ENCODE measurements at regions not wholly inside any gene's neighbourhood (a gene's known extent, or its start where the extent isn't known, plus 50 kb on each side); places are given as distances from the start of the nearest gene placed in this dataset.

DNA sequence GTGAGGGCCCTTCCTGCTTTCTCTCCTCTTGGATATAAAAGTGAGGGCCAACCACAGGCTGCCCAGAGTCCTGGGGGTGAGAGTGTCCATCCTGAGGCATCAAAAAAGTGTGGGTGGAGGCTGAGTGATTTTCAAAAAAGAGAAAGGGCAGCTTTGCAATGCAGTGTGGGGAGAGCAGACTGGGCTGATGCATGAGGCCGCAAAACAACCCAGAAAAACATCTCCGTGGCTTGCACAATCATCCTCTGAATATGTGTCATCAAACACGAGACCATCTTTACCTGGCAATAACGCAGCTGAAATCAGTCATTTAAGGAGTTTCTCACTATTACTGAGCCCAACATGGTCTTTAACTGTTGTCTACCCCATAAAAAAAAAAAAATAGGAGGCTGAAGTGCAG, 191.2 kb upstream of the SOX4 start:
- H3K27me3 ChIP-seq (replicated peaks) = no peaks in the 10 kb centered on the region
- in situ Hi-C loops (cut with HindIII; ENCODE audit: low pct_ligation_motif_present, low sequenced_read_pairs) = no loop called here
- DNase-seq = no peak
- H3K4me3 ChIP-seq (ENCODE audit: low read depth, low read length) = no peak overlapping the region
- TF ChIP-seq, protein P1, sequence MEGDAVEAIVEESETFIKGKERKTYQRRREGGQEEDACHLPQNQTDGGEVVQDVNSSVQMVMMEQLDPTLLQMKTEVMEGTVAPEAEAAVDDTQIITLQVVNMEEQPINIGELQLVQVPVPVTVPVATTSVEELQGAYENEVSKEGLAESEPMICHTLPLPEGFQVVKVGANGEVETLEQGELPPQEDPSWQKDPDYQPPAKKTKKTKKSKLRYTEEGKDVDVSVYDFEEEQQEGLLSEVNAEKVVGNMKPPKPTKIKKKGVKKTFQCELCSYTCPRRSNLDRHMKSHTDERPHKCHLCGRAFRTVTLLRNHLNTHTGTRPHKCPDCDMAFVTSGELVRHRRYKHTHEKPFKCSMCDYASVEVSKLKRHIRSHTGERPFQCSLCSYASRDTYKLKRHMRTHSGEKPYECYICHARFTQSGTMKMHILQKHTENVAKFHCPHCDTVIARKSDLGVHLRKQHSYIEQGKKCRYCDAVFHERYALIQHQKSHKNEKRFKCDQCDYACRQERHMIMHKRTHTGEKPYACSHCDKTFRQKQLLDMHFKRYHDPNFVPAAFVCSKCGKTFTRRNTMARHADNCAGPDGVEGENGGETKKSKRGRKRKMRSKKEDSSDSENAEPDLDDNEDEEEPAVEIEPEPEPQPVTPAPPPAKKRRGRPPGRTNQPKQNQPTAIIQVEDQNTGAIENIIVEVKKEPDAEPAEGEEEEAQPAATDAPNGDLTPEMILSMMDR (IDR thresholded peaks at IDR 0.05; ENCODE audit: low read depth, low read length, missing control alignments) = no peak
- no peaks in the 10 kb centered on the region for H3K36me3 ChIP-seq (replicated peaks)
- H3K27ac ChIP-seq = no peak overlapping the region

DNA sequence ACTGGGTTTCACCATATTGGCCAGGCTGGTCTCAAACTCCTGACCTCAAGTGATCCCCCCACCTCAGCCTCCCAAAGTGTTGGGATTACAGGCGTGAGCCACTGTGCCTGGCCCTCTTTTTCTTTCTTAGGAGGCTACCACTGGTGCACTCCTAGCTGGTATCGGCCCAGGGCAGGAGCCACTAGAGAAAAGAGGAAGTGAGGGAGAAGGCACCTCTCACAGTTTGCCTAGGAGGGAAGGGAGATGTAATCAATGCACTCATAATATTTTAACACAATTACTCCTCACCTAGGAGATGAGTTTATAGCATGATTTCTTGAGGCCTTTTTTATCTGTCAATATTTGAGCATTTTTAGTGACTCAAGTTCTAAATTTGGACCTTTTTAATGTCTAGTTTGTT, 189.0 kb upstream of the SOX4 start:
- H3K27ac ChIP-seq = no peak overlapping the region
- TF ChIP-seq, protein P1 (IDR thresholded peaks at IDR 0.05; ENCODE audit: low read depth, low read length, missing control alignments) = no peak
- H3K27me3 ChIP-seq (replicated peaks) = no peaks in the 10 kb centered on the region
- no peak overlapping the region for H3K4me3 ChIP-seq (ENCODE audit: low read depth, low read length)
- no peaks in the 10 kb centered on the region for H3K36me3 ChIP-seq (replicated peaks)
- no peak for DNase-seq
- in situ Hi-C loops (cut with HindIII; ENCODE audit: low pct_ligation_motif_present, low sequenced_read_pairs) = no loop called here

DNA sequence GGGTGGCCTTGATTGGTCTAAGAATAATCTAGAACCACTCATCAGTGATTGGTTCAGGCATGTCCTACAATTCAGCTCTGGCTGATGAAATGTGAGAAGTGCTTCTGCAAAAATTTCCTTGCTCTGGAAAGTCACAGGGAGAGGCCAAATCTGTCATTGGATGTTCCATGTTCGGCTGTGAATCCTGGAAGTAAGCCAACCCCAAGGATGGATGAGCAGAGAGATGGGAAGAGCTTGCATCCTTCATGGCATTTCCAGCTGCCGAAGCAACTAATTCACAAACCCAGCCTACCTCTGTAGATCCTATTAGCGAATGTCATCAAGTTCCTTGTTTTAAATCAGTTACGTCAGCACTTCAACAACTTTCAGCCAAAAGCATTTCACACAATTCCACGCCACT, 187.2 kb upstream of the SOX4 start:
- in situ Hi-C loops (cut with HindIII; ENCODE audit: low pct_ligation_motif_present, low sequenced_read_pairs) = no loop called here

DNA sequence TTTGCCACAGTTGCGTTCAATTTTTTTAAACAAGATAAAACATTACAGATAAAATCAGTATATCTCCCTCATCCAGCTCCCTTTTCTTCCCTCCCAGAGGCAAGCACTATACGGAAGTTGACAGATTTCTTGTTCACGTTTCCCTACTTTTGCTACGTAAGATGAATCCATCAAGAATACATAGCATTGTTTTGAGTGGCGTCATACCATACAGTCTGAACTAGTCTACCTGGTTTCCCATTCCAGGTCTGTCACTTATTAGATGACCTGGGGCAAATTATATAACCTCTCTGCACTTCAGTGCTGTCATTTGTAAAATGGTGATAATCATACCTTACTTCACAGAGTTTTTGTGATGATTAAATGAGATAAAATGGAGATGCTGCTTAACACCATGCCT, 184.3 kb upstream of the SOX4 start:
- DNase-seq = no peak
- in situ Hi-C loops (cut with HindIII; ENCODE audit: low pct_ligation_motif_present, low sequenced_read_pairs) = no loop called here
- Histone ChIP-seq H3K4me3 (ENCODE audit: low read depth, low read length) (no peak overlapping the region), H3K27ac (no peak overlapping the region), H3K36me3 (replicated peaks) (no peaks in the 10 kb centered on the region), H3K27me3 (replicated peaks) (no peaks in the 10 kb centered on the region)
- TF ChIP-seq, protein P1 (IDR thresholded peaks at IDR 0.05; ENCODE audit: low read depth, low read length, missing control alignments) = no peak

More for the DNA sequence above, 187.2 kb upstream of the SOX4 start:
- no peak overlapping the region for H3K4me3 ChIP-seq (ENCODE audit: low read depth, low read length)
- H3K27me3 ChIP-seq (replicated peaks) = no peaks in the 10 kb centered on the region
- no peaks in the 10 kb centered on the region for H3K36me3 ChIP-seq (replicated peaks)
- TF ChIP-seq, protein P1 (IDR thresholded peaks at IDR 0.05; ENCODE audit: low read depth, low read length, missing control alignments) = no peak
- no peak overlapping the region for H3K27ac ChIP-seq
- no peak for DNase-seq

DNA sequence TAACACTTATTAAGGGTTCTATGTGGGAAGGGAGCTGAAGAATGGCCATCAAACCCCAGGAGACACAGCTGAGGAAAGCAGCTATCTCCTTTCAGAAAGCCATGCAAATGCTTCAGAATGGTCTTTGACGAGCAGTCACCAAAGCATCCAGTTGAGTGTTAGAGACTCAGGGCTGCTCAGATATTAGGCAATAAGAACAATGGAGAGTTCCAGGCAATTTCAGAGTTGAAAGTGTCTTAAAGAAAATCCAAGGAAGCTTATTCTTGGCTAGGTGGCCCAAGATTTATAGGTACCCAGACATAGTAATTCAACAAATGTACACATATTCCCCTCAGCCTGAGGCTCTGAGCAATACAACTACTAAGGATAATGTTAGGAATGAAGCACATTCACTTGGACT, 180.1 kb upstream of the SOX4 start:
- H3K27ac ChIP-seq = no peak overlapping the region
- in situ Hi-C loops (cut with HindIII; ENCODE audit: low pct_ligation_motif_present, low sequenced_read_pairs) = no loop called here
- no peaks in the 10 kb centered on the region for H3K27me3 ChIP-seq (replicated peaks)
- DNase-seq = no peak
- no peaks in the 10 kb centered on the region for H3K36me3 ChIP-seq (replicated peaks)
- TF ChIP-seq, protein P1 (IDR thresholded peaks at IDR 0.05; ENCODE audit: low read depth, low read length, missing control alignments) = no peak
- no peak overlapping the region for H3K4me3 ChIP-seq (ENCODE audit: low read depth, low read length)

DNA sequence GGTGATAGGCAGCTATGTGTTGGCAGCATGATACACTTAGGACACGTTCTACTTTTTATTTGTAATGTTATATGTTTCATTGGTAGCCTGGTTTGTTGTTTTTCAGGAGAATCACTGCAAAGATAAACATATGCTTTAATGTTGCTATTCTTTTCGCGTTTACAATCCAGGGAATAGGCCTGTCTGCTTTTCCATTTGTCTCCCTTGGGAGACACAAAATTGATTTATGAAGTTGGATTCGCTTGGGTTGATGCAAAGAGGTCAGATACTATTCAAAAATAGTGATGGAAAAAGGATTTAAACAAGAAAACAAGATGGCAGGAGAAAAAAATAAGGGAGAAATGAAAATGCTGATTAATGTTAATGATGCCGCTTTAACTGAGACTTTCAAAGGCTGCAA, 179.5 kb upstream of the SOX4 start:
- Histone ChIP-seq H3K4me3 (ENCODE audit: low read depth, low read length) (no peak overlapping the region), H3K27ac (no peak overlapping the region), H3K27me3 (replicated peaks) (no peaks in the 10 kb centered on the region), H3K36me3 (replicated peaks) (no peaks in the 10 kb centered on the region)
- TF ChIP-seq, protein P1 (IDR thresholded peaks at IDR 0.05; ENCODE audit: low read depth, low read length, missing control alignments) = no peak
- DNase-seq = no peak
- in situ Hi-C loops (cut with HindIII; ENCODE audit: low pct_ligation_motif_present, low sequenced_read_pairs) = no loop called here

Measured in brain microvascular endothelial cell (primary cell).